Neural cell (in vitro differentiated cells): ENCODE measurements at regions not wholly inside any gene's neighbourhood (a gene's known extent, or its start where the extent isn't known, plus 50 kb on each side); places are given as distances from the start of the nearest gene placed in this dataset.

Source experiments
- H2AFZ ChIP-seq: fragments of 200-600, 300-800 bp; sonication (generic), shearing (Covaris generic); 2 replicates; pipeline ENCODE4 v1.6.0; 2014; ENCODE audit warnings: low read depth, mild to moderate bottlenecking, antibody characterized with exemption, low read length, moderate library complexity
- H3F3A ChIP-seq: fragments of 200-600 bp; shearing (Covaris generic); 2 replicates; pipeline ENCODE4 v1.6.1; 2016; ENCODE audit warnings: mild to moderate bottlenecking, moderate library complexity, mixed read lengths, antibody characterized with exemption, low read length; ENCODE audit not compliant: insufficient read depth, poor library complexity, severe bottlenecking
- H3K27ac ChIP-seq: fragments of 200-600, 300-800 bp; sonication (generic), shearing (Covaris generic); 2 replicates; pipeline ENCODE4 v1.5.1; 2014; ENCODE audit warnings: mild to moderate bottlenecking, low read length, moderate library complexity
- H3K27me3 ChIP-seq: fragments of 300-800, 200-600 bp; sonication (generic), shearing (Covaris generic); 2 replicates; pipeline ENCODE4 v1.6.0; 2014; ENCODE audit warnings: mild to moderate bottlenecking, low read depth, low read length, moderate library complexity; ENCODE audit not compliant: insufficient read depth
- H3K36me3 ChIP-seq: fragments of 300-800, 200-600 bp; sonication (generic), shearing (Covaris generic); 2 replicates; pipeline ENCODE4 v1.5.1; 2014; ENCODE audit warnings: mild to moderate bottlenecking, antibody characterized with exemption, low read length, moderate library complexity; ENCODE audit not compliant: insufficient read depth
- H3K4me2 ChIP-seq: fragments of 300-800, 200-600 bp; sonication (generic), shearing (Covaris generic); 2 replicates; pipeline ENCODE4 v1.6.0; 2014; ENCODE audit warnings: mild to moderate bottlenecking, low read length
- H3K4me3 ChIP-seq: fragments of 300-800, 200-600 bp; sonication (generic), shearing (Covaris generic); 2 replicates; pipeline ENCODE4 v1.5.1; 2014; ENCODE audit warnings: mild to moderate bottlenecking, low read length, moderate library complexity
- H3K79me2 ChIP-seq: fragments of 200-600 bp; shearing (Covaris generic); replicated peaks from 2 replicates; pipeline ENCODE4 v1.6.0; 2014; ENCODE audit warnings: mild to moderate bottlenecking, low read length, moderate library complexity; ENCODE audit not compliant: insufficient read depth
- H3K9ac ChIP-seq: fragments of 300-800, 200-600 bp; sonication (generic), shearing (Covaris generic); 2 replicates; pipeline ENCODE4 v1.6.1; 2016; ENCODE audit warnings: mild to moderate bottlenecking, low read length, mixed read lengths
- H3K9me2 ChIP-seq: fragments of 200-600 bp; shearing (Covaris generic); 2 replicates; pipeline ENCODE4 v1.6.1; 2016; ENCODE audit warnings: mild to moderate bottlenecking, low read length, mixed read lengths; ENCODE audit not compliant: insufficient read depth
- H3K9me3 ChIP-seq: fragments of 200-600, 300-800 bp; sonication (generic), shearing (Covaris generic); 2 replicates; pipeline ENCODE4 v1.6.1; 2016; ENCODE audit warnings: mild to moderate bottlenecking, mixed run types, low read length, moderate library complexity, mixed read lengths
- H4K20me1 ChIP-seq: fragments of 200-600 bp; shearing (Covaris generic); 2 replicates; pipeline ENCODE4 v1.6.1; 2016; ENCODE audit warnings: mild to moderate bottlenecking, mixed run types; ENCODE audit not compliant: insufficient read depth
- CTCF ChIP-seq: fragments of 450-650 bp; IDR thresholded peaks from 2 replicates; pipeline ENCODE4 v1.5.1; 2014; ENCODE audit warnings: antibody characterized with exemption, mild to moderate bottlenecking, moderate library complexity; ENCODE audit not compliant: poor library complexity, severe bottlenecking
- EP300 ChIP-seq: fragments of 450-650 bp; conservative IDR thresholded peaks from 2 replicates; pipeline ENCODE4 v1.6.1; 2014; ENCODE audit warnings: antibody characterized with exemption, mild to moderate bottlenecking, moderate library complexity; ENCODE audit not compliant: poor library complexity, severe bottlenecking
- EZH2 ChIP-seq: fragments of 200-600, 300-800 bp; shearing (Covaris generic), sonication (generic); IDR thresholded peaks from 2 replicates; pipeline ENCODE4 v1.6.1; 2014; ENCODE audit warnings: antibody characterized with exemption, low read length, borderline replicate concordance, mild to moderate bottlenecking; ENCODE audit not compliant: insufficient read depth, poor library complexity, severe bottlenecking
- MXI1 ChIP-seq: fragments of 450-650 bp; conservative IDR thresholded peaks from 2 replicates; pipeline ENCODE4 v1.6.1; 2014; ENCODE audit warnings: antibody characterized with exemption, mild to moderate bottlenecking; ENCODE audit not compliant: poor library complexity, severe bottlenecking
- POLR2AphosphoS5 ChIP-seq: IDR thresholded peaks from 2 replicates; pipeline ENCODE4 v1.6.1; 2012
- RAD21 ChIP-seq: fragments of 450-650 bp; conservative IDR thresholded peaks from 2 replicates; pipeline ENCODE4 v1.6.1; 2014; ENCODE audit warnings: antibody characterized with exemption, mild to moderate bottlenecking, moderate library complexity
- REST ChIP-seq: IDR thresholded peaks from 2 replicates; pipeline ENCODE4 v1.6.1; 2012; ENCODE audit warnings: borderline replicate concordance
- SMC3 ChIP-seq: fragments of 450-650 bp; conservative IDR thresholded peaks from 2 replicates; pipeline ENCODE4 v1.6.1; 2014; ENCODE audit warnings: antibody characterized with exemption, mild to moderate bottlenecking, moderate library complexity; ENCODE audit not compliant: poor library complexity
- TAF1 ChIP-seq: IDR thresholded peaks from 2 replicates; pipeline ENCODE4 v1.6.1; 2012; ENCODE audit warnings: low read depth

- Histone ChIP-seq H3K27me3 (no peaks in the 10 kb centered on the region), H3K79me2 (no peaks in the 10 kb centered on the region)
Measured at GRCh38 chr7:46226860-46227259, 305.8 kb upstream of the IGFBP3 start.

GRCh38 chr7:46224363-46224762, 303.3 kb upstream of the IGFBP3 start:
- Histone ChIP-seq H3K9ac (no peak overlapping the region), H3K4me3 (no peak overlapping the region), H3K27ac (no peak overlapping the region), H3K4me2 (no peak overlapping the region), H3F3A (no peaks in the 10 kb centered on the region), H3K9me2 (no peaks in the 10 kb centered on the region), H4K20me1 (no peaks in the 10 kb centered on the region), H3K36me3 (no peaks in the 10 kb centered on the region), H2AFZ (no peak overlapping the region), H3K27me3 (no peaks in the 10 kb centered on the region), H3K79me2 (no peaks in the 10 kb centered on the region), H3K9me3 (no peaks in the 10 kb centered on the region)
- no peak for TF ChIP-seq MXI1
- TF ChIP-seq POLR2AphosphoS5: no peak
- TF ChIP-seq EZH2: no peak

More at GRCh38 chr7:46226860-46227259, 305.8 kb upstream of the IGFBP3 start:
- Histone ChIP-seq H3K4me2 (no peak overlapping the region), H3K27ac (no peak overlapping the region), H3K9me3 (no peaks in the 10 kb centered on the region), H4K20me1 (no peaks in the 10 kb centered on the region), H3K9ac (no peak overlapping the region), H3K4me3 (no peak overlapping the region), H2AFZ (no peak overlapping the region), H3K36me3 (no peaks in the 10 kb centered on the region), H3K9me2 (no peaks in the 10 kb centered on the region), H3F3A (no peaks in the 10 kb centered on the region)
- TF ChIP-seq EZH2 (no peak), MXI1 (no peak), SMC3 (no peak), RAD21 (no peak), TAF1 (no peak), REST (no peak), CTCF (no peak), EP300 (no peak), POLR2AphosphoS5 (no peak)

GRCh38 chr7:46220066-46220630, 299.1 kb upstream of the IGFBP3 start:
- no peaks in the 10 kb centered on the region for H3K9me2 ChIP-seq
- no peak for TF ChIP-seq MXI1
- TF ChIP-seq POLR2AphosphoS5: no peak
- TF ChIP-seq RAD21: no peak
- no peak for TF ChIP-seq REST
- no peak for TF ChIP-seq SMC3
- no peak for TF ChIP-seq EP300
- no peak for TF ChIP-seq TAF1
- TF ChIP-seq CTCF: no peak
- TF ChIP-seq EZH2: no peak

More at GRCh38 chr7:46220066-46220630, 299.1 kb upstream of the IGFBP3 start:
- Histone ChIP-seq H3K4me2 (no peak overlapping the region), H4K20me1 (no peaks in the 10 kb centered on the region), H3F3A (no peaks in the 10 kb centered on the region), H3K36me3 (no peaks in the 10 kb centered on the region), H3K27me3 (no peaks in the 10 kb centered on the region), H3K9me3 (no peaks in the 10 kb centered on the region), H2AFZ (no peak overlapping the region), H3K9ac (no peak overlapping the region), H3K4me3 (no peak overlapping the region), H3K79me2 (no peaks in the 10 kb centered on the region), H3K27ac (no peak overlapping the region)
